Ishikawa (cell line): ENCODE measurements at regions not wholly inside any gene's neighbourhood (a gene's known extent, or its start where the extent isn't known, plus 50 kb on each side); places are given as distances from the start of the nearest gene placed in this dataset.

ENCODE experiments used
- CEBPB ChIP-seq: IDR thresholded peaks from 2 replicates; pipeline ENCODE4 v1.6.1; 2012
- CREB1 ChIP-seq: IDR thresholded peaks from 2 replicates; pipeline ENCODE4 v1.6.1; 2012; ENCODE audit warnings: low read depth
- EGR1 ChIP-seq: IDR thresholded peaks from 2 replicates; pipeline ENCODE4 v1.6.1; 2012
- EP300 ChIP-seq: IDR thresholded peaks from 2 replicates; pipeline ENCODE4 v1.6.1; 2012; ENCODE audit warnings: borderline replicate concordance
- FOXM1 ChIP-seq: IDR thresholded peaks from 2 replicates; pipeline ENCODE4 v1.6.1; 2012; ENCODE audit warnings: low read depth, borderline replicate concordance
- NFIC ChIP-seq: IDR thresholded peaks from 2 replicates; pipeline ENCODE4 v1.6.1; 2012
- RAD21 ChIP-seq: IDR thresholded peaks from 2 replicates; pipeline ENCODE4 v1.6.1; 2012; ENCODE audit warnings: low read depth
- TAF1 ChIP-seq: IDR thresholded peaks from 2 replicates; pipeline ENCODE4 v1.6.1; 2012; ENCODE audit warnings: low read depth, mild to moderate bottlenecking
- TCF12 ChIP-seq: IDR thresholded peaks from 2 replicates; pipeline ENCODE4 v1.6.1; 2012; ENCODE audit warnings: low read depth
- TEAD4 ChIP-seq: IDR thresholded peaks from 2 replicates; pipeline ENCODE4 v1.6.1; 2012
- YY1 ChIP-seq: IDR thresholded peaks from 2 replicates; pipeline ENCODE4 v1.6.1; 2012; ENCODE audit warnings: low read depth
- ZBTB7A ChIP-seq: IDR thresholded peaks from 2 replicates; pipeline ENCODE4 v1.6.1; 2012; ENCODE audit warnings: low read depth
- TF ChIP-seq, protein P1 (sequence below): IDR thresholded peaks from 2 replicates; pipeline ENCODE4 v1.6.1; 2012
- TF ChIP-seq, protein P2 (sequence below): IDR thresholded peaks from 2 replicates; pipeline ENCODE4 v1.6.1; 2012
- TF ChIP-seq, protein P3 (sequence below): IDR thresholded peaks from 2 replicates; pipeline ENCODE4 v1.6.1; 2012; ENCODE audit warnings: low read depth, mild to moderate bottlenecking

DNA sequence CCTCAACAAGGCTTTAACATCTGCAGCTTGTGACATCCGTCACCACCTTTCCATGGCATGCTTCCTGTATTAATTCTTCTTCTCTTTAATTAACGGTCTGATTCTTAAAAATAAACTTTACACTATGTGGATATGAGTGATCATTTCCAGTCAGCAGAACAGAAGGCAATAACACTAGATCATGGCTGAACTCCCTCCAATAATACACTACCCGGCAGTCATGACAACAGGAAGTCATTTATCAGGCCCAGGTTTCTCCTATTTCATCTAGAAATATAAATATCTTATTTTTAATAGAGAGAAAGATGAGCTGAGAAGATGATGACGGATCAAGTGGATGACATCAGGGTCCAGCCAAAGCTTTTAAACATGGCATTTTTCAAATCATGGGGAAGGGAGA lies 792.2 kb downstream of the SLC4A3 start:
- TF ChIP-seq RAD21 (no peak), TCF12 (no peak), NFIC (no peak), YY1 (no peak), TEAD4 (no peak), EGR1 (no peak), ZBTB7A (no peak), FOXM1 (no peak), CEBPB (no peak), EP300 (no peak), TAF1 (no peak), CREB1 (no peak)
- TF ChIP-seq, protein P1, sequence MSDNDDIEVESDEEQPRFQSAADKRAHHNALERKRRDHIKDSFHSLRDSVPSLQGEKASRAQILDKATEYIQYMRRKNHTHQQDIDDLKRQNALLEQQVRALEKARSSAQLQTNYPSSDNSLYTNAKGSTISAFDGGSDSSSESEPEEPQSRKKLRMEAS: no peak
- TF ChIP-seq, protein P2, sequence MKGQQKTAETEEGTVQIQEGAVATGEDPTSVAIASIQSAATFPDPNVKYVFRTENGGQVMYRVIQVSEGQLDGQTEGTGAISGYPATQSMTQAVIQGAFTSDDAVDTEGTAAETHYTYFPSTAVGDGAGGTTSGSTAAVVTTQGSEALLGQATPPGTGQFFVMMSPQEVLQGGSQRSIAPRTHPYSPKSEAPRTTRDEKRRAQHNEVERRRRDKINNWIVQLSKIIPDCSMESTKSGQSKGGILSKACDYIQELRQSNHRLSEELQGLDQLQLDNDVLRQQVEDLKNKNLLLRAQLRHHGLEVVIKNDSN: no peak
- TF ChIP-seq, protein P3, sequence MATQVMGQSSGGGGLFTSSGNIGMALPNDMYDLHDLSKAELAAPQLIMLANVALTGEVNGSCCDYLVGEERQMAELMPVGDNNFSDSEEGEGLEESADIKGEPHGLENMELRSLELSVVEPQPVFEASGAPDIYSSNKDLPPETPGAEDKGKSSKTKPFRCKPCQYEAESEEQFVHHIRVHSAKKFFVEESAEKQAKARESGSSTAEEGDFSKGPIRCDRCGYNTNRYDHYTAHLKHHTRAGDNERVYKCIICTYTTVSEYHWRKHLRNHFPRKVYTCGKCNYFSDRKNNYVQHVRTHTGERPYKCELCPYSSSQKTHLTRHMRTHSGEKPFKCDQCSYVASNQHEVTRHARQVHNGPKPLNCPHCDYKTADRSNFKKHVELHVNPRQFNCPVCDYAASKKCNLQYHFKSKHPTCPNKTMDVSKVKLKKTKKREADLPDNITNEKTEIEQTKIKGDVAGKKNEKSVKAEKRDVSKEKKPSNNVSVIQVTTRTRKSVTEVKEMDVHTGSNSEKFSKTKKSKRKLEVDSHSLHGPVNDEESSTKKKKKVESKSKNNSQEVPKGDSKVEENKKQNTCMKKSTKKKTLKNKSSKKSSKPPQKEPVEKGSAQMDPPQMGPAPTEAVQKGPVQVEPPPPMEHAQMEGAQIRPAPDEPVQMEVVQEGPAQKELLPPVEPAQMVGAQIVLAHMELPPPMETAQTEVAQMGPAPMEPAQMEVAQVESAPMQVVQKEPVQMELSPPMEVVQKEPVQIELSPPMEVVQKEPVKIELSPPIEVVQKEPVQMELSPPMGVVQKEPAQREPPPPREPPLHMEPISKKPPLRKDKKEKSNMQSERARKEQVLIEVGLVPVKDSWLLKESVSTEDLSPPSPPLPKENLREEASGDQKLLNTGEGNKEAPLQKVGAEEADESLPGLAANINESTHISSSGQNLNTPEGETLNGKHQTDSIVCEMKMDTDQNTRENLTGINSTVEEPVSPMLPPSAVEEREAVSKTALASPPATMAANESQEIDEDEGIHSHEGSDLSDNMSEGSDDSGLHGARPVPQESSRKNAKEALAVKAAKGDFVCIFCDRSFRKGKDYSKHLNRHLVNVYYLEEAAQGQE: no peak

DNA sequence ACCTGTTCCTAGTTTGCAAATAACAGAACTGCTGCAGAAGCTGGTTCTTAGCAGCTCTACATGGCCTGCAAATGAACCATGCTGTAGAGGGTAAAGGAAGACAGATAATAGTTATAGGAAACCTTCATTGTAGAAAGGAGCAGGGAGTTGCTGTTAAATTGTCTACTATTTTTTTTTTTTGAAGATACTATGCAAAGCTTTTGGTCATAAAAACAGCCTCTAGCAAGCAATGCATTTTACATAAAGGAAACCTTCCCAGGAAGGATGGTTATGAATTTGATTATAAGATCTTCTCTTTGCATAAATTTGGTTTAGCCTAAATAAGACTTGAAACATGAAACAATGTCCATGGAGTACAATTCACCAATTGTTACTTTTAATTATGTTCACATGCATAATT lies 793.4 kb downstream of the SLC4A3 start:
- TF ChIP-seq, protein P1: no peak
- TF ChIP-seq TEAD4 (no peak), ZBTB7A (no peak), RAD21 (no peak), NFIC (no peak), TCF12 (no peak)
- TF ChIP-seq, protein P2: no peak
- TF ChIP-seq, protein P3: no peak

DNA sequence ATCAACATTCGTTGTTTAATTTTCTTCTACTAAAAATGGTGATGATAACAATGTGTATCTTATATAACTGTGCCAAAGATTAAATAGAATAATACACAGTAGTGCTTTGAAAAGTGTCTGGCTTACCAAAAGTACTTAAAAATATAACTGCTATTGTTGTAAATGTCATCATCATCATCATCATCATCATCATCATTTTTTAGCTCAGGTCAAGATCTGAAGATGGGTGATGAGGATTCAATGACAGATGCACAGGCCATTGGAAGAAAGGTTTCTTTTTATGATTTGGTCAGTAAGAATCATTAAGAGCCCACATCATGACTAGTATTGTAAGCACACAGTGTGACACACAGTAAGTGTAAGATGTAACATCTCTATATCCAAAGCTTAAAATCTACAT lies 795.2 kb downstream of the SLC4A3 start:
- TF ChIP-seq, protein P2: no peak
- TF ChIP-seq TCF12: no peak
- no peak for TF ChIP-seq ZBTB7A
- TF ChIP-seq RAD21: no peak
- TF ChIP-seq EGR1: no peak
- TF ChIP-seq FOXM1: no peak
- no peak for TF ChIP-seq CEBPB
- no peak for TF ChIP-seq NFIC
- no peak for TF ChIP-seq TAF1
- TF ChIP-seq, protein P1: no peak
- no peak for TF ChIP-seq EP300
- no peak for TF ChIP-seq CREB1
- TF ChIP-seq YY1: no peak
- TF ChIP-seq, protein P3: no peak
- no peak for TF ChIP-seq TEAD4

DNA sequence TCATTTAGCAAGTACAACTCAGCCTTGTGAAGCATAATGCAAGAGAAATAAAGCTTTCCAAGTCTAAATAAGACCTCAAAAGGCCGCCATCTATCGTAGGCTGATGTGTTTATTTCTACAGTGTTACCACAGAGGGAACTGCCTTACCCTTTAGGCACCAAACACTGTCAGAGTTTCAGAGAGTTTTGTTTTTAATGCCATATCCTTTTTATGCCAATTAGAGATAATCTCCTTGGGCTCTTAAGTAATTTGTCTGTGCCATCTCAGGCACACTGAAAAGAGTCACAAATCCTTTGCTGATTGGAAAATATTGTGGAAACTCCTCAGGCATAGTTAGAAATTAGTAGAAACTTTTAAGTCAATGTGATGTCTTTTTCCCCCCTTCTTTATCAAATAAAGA lies 797.1 kb downstream of the SLC4A3 start:
- TF ChIP-seq TAF1: no peak
- TF ChIP-seq TCF12: no peak
- no peak for TF ChIP-seq EP300
- TF ChIP-seq EGR1: no peak
- TF ChIP-seq CEBPB: no peak
- TF ChIP-seq RAD21: no peak
- TF ChIP-seq, protein P1: no peak
- TF ChIP-seq FOXM1: no peak
- TF ChIP-seq NFIC: no peak
- no peak for TF ChIP-seq CREB1
- TF ChIP-seq TEAD4: no peak
- TF ChIP-seq YY1: no peak
- TF ChIP-seq, protein P3: no peak
- TF ChIP-seq ZBTB7A: no peak
